GM21367 (cell line): ENCODE measurements at regions not wholly inside any gene's neighbourhood (a gene's known extent, or its start where the extent isn't known, plus 50 kb on each side); places are given as distances from the start of the nearest gene placed in this dataset.

Experiments used
- ATAC-seq: cut with Tn5 transposase; IDR thresholded peaks from one replicate; pipeline ENCODE4 v1.9.1; 2021; ENCODE audit not compliant: unreplicated experiment

GRCh38 chr20:22004946-22005345 is 299.5 kb downstream of the PAX1 start:
- no peak for ATAC-seq

GRCh38 chr20:22003680-22004079 is 298.2 kb downstream of the PAX1 start:
- ATAC-seq: no peak

- ATAC-seq: no peak
Measured at GRCh38 chr20:22001886-22002285, 296.4 kb downstream of the PAX1 start.

- ATAC-seq: no peak
Measured at GRCh38 chr20:21995461-21995860, 290.0 kb downstream of the PAX1 start.

- ATAC-seq: no peak
Measured at GRCh38 chr20:21994203-21994602, 288.7 kb downstream of the PAX1 start.

GRCh38 chr20:21982559-21982958 is 277.1 kb downstream of the PAX1 start:
- no peak for ATAC-seq

- no peak for ATAC-seq
Measured at GRCh38 chr20:21981597-21982344, 276.3 kb downstream of the PAX1 start.

GRCh38 chr20:21981179-21981578 is 275.7 kb downstream of the PAX1 start:
- ATAC-seq: no peak

- ATAC-seq: no peak
Measured at GRCh38 chr20:21971436-21971835, 266.0 kb downstream of the PAX1 start.

- no peak for ATAC-seq
Measured at GRCh38 chr20:21968486-21968885, 263.0 kb downstream of the PAX1 start.

GRCh38 chr20:21967481-21967880 is 262.0 kb downstream of the PAX1 start:
- no peak for ATAC-seq

- ATAC-seq: no peak
Measured at GRCh38 chr20:21956591-21956990, 251.1 kb downstream of the PAX1 start.

- ATAC-seq: no peak
Measured at GRCh38 chr20:21947406-21947805, 241.9 kb downstream of the PAX1 start.

GRCh38 chr20:21944227-21944626 is 238.8 kb downstream of the PAX1 start:
- ATAC-seq: no peak

GRCh38 chr20:21941941-21942805 is 236.7 kb downstream of the PAX1 start:
- ATAC-seq: no peak

- ATAC-seq: no peak
Measured at GRCh38 chr20:21936720-21937380, 231.4 kb downstream of the PAX1 start.

GRCh38 chr20:21936261-21936660 is 230.8 kb downstream of the PAX1 start:
- ATAC-seq: no peak

- ATAC-seq: no peak
Measured at GRCh38 chr20:21933526-21933925, 228.1 kb downstream of the PAX1 start.

- no peak for ATAC-seq
Measured at GRCh38 chr20:21921251-21921650, 215.8 kb downstream of the PAX1 start.

- ATAC-seq: no peak
Measured at GRCh38 chr20:21920211-21920610, 214.7 kb downstream of the PAX1 start.

GRCh38 chr20:21918398-21918797 is 212.9 kb downstream of the PAX1 start:
- no peak for ATAC-seq

- ATAC-seq: no peak
Measured at GRCh38 chr20:21902391-21902790, 196.9 kb downstream of the PAX1 start.
